Right renal pelvis (tissue), 4 donors: ENCODE measurements at regions not wholly inside any gene's neighbourhood (a gene's known extent, or its start where the extent isn't known, plus 50 kb on each side); places are given as distances from the start of the nearest gene placed in this dataset.

ENCODE experiments used
- DNase-seq, 4 donors: peaks; one replicate each; pipeline ENCODE4 v3.0.0-alpha.2; 2013; ENCODE audit warnings: low read depth in 4 of 4, low spot score in 3 of 4, missing footprints in 1 of 4

DNA sequence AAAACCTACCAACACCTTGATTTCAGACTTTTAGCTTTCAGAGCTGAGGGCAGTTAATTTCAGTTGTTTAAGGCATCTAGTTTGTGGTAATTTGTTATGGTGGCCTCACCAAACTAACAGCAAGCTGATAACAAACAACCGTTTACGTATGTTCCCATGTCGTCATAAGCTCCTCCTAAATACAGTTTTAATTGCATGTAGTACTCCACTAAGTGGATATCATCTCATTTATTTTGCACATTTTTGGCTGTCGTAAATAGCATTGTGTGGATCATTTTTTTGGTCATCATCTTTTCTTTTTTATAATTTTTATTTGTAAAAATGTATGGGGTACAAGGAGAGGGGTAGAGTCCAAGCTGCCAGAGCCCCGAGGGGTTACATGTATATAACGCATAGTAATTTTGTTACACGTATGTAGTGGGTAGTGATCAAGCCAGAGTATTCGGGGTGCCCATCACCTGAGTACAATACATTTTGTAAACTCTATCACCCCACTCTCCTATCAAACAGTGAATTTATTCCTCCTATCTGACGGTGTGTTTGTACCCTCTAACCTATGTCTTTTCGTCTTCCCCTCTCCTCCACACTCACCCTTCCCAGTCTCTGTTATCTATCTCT lies 89.2 kb upstream of the MYCN start:
- DNase-seq = no peak

DNA sequence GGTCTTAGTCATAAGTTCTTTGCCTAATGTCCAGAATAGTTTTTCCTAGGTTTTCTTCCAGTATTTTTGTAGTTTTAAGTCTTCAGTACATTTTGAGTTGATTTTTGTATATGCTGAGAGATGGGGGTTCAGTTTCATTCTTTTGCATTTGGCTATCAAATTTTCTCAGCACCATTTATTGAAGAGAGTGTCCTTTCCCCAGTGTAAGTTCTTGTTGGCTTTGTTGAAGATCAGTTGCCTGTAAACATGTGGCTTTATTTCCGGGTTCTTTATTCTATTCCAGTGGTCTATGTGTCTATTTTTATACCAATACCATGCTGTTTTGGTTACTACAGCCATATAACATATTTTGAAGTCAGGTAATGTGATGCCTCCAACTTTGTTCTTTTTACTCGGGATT lies 87.5 kb upstream of the MYCN start:
- no peak for DNase-seq

DNA sequence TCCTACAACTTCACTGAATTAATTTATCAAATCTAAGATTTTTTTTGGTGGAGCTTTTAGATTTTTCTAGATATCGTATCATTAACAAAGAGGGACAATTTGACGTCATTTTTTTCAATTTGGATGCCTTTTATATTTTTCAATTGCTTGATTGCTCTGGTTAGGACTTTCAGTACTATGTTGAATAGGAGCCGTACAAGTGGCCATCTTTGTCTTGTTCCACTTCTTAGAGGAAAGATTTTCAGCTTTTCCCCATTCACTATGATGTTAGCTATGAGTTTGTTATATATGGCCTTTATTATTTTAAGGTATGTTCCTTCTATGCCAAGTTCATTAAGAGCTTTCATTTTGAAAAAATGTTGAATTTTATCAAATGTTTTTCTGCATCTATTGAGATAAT lies 86.4 kb upstream of the MYCN start:
- no peak for DNase-seq

DNA sequence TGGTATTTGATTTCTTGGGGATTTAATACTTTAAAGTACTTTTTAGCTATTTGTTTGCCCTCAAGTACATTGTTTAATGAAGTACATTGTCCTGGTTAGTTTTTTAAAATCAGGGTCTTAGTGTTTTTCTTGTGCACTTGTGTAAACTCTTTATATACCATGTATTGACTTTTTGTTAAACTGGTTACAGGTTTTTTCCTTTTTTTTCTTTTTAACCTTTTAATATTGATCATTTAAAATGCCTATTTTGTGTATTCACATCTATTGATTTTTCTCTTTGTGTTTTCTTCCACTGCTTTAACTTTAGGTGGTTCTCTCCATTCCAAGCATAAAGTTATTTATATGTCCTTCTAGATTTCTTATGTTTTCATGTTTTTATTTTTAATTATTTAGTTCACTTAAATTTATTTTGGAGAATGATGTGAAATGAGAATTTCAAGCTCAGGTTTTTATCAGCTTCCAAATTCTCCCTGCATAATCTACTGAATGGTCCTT lies 84.5 kb upstream of the MYCN start:
- DNase-seq = no peak

DNA sequence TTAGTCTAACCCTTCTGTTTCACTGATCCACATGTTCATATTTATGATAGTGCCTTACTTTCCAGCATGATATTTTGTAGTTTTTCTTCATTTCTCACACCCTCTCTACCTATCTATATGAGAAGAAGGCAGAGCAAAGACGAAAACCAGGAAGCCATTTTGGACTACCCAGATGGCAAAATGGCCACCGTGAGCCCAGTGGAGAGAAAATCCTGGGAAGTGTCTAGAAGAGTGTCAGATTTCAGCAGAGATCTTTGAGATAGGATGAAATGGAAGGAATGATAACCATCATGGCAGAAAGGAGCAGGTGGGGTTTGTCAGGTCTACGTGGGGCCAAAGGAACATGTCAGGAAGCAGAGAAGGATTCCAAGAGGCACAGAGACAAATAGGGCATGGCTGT lies 84.0 kb upstream of the MYCN start:
- no peak for DNase-seq

DNA sequence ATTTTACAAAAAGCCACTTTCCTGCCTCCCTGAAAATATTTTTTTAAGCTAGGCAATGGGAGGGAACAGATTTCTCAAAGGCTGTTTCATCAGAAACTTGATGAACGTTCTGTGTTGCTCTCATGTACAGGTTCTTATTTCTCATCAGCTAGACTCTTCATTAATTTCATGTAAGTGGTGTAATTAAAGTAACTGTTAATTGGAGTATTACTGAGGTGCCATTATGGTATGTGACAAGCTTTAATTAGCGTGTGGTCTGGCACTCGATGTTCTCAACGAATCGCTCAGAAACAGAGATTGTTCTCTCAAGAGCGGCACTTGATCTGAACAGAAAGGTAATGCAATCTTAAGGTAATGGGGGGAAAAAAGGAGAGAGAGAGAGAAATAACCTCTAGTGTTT lies 81.9 kb upstream of the MYCN start:
- DNase-seq = no peak

DNA sequence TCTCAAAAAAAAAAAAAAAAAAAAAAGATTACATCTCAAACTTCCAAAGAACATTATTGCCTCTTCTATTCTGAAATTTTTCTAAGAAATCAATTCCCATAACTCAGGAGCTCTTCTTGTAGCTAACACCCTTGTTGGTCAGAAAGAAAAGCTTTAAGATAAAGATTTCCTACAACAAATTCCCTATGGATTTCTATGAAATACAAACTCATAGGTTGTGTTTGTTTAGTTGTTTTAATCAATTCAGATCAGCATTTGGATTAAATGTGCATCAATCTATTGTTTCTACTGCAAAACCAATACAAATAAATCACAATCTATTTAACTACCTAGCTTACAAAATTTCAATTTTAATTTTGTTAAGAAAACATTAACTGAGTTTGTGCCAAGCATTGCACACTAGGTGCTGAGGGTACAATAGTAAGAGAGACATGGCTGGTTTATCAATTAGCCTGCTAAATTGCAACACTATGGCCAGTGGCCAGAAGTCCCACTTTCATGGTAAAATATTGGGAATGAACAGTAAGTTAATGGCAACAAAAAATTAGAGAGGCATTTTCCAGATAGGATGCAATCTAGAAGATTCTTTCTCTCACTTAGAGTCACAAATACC lies 80.2 kb upstream of the MYCN start:
- no peak for DNase-seq

DNA sequence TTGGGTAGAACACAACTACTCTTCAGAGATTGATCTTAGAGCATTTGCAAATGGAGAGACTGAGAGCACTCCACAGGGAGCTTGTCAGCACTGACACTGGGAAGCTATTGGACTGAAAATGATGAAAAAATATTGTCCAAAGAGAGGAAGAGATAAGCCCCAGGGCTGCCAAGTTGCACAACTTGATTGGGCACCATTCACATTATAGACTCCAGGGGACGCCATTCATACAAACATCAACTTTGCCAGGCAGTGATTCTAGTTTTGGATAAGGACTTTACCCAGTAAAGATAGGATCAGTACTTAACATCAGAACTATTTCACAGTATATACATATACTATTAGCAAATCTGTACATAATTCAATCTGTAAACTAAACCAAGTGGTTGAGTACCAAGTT lies 79.6 kb upstream of the MYCN start:
- no peak for DNase-seq

DNA sequence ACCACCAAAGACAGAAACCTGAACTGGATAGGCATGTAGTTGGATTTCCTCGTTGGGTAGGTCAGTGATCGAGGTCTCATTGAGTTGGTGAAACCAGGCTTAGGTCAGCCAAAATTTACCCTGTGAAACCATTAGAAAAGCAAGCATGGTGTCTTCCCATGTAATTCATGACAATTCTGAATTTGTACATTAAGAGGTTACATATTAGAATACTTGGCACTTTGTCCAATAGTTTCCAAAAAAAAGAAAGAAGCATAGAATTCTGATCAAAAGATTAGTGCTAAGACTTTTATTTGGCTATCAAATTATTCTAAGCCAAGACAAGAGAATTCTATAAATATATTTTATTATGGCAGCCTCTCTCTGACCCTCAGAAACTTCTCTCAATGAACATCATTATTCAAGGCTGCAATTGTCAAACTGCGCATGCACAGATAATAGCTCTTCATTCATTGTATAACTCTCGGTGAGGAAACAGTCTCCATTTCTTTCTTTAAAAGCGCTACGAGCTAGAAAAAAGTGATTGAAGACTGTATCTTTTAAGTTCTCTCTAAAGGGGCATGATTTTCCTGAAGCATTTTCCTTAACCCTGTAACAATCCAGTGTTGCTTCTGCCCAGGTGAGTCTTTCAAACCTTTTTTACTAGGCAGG lies 79.1 kb upstream of the MYCN start:
- DNase-seq = no peak

DNA sequence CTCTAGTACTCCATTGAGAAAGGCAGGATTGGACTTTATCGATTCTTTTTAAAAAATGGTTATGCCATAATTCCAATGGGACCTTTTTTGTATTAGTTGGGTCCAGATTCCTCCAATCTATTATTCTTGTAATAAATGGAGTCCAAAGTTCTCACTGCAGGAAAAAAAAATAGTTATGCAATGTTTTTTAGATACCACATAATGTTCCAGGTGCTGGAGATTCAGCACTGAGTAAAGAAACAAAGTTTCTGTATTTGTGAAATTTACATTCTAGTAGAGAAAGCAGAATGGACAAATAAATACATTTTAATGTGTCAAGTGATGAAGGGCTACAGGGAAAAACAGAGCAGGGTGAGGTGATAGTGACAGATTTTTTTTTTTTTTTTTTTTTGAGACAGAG lies 78.5 kb upstream of the MYCN start:
- DNase-seq = no peak

DNA sequence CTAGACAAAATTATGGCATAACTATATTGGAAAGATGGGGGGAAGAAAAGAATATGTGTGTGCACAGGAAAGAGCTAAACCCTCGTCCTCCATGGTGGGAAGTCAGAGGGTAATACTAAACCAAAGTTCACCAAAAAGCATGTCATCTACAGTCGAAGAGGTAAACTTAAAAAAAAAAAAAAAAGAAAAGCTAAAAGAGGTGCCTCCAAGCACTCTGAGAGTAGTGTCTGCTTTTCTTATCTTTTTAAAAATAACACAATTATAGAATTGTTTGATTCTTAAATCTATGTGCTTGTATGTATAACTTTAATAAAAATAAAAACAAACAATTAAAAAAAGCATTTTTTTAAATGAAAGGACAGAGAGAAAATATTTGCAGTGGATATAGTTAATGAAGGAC lies 77.3 kb upstream of the MYCN start:
- no peak for DNase-seq

DNA sequence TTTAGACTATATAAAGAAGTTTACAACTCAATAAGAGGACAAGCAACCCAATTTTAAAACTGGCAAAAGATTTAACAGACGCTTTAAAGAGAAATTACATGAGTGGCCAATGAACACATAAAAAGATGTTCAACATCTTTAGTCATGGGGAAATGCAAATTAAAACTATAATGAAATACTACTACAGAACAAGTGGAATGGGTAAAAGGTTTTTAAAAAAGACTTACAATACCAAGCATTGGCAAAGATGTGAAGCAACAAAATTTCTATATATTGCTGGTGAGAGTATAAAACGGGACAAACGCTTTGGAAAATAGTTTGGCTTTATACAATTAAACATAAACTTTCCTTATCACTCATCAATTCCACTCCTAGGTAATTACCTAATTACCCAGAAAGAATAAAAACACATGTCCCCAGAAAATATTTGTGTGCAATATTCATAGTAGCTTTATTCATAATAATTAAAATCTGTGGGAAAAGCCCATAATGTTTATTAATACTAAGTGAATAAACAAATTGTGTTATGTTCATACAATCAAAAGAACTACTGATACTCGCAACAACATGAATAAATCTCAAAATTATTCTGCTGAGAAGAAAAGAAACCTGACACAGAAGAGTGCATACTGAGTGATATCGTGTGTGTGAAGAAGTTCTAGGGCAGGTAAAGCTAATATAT lies 76.7 kb upstream of the MYCN start:
- DNase-seq = no peak

DNA sequence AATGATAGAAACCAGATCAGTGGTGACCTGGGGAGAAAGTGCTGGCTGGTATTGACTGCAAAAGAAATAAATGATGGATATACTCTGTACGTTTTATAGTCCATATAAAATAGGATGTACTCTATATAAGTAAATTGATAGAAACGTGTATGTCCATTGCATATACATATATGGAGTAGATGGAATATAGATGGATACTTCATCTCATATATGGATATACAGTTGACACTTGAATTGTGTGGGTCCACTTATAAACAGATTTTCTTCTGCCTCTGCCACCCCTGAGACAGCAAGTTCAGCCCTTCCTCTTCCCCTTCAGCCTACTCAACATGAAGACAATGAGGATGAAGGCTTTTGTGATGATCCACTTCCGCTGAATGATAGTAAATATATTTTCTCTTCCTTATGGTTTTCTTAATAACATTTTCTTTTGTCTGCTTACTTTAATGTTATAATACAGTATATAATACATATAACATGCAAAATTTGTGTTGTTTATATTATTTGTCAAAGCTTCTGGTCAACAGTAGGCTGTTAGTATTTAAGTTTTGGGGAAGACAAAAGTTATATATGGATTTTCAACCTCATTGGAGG lies 76.1 kb upstream of the MYCN start:
- DNase-seq = no peak

DNA sequence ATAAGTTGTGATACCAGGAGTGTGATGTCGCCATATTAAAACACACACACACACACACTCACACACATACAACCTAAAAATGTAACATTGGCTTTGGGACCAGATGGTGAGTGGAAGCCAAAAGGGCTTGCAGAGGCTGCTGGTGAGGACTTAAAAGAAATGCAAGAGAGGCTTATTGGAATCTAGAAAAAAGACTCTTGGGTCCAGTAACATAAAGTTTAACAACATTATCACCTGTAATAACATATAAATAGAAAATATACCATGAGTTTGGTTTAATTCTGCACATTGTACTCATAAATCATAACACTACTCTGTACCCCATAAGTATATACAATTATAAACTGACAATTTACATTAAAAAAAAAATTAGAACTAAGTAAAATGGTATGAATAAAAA lies 74.4 kb upstream of the MYCN start:
- DNase-seq = no peak

DNA sequence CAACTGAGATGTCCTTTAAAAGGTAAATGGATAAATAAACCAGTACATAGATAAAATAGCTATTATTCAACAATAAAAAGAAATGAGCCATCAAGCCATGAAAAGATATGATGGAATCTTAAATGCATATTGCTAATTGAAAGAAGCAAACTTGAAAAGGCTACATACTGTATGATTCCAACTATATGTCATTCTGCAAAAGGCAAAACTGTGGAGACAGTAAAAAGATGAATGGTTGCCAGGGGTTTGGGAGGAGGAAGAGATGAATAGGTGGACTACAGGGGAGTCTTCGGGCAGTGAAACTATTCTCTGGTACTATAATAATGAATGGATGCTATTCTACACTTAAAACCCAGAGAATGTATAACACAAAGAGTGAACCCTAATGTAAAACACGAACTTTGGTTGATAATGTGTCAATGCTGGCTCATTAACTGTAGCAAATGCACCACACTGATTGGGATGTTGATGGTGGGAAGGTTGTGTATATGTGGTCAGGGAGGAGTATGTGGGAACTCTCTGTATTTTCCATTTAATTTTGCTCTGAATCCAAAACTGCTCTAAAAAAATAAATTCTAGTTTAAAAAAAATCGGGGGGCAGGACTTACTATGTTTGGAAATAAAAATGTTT lies 73.7 kb upstream of the MYCN start:
- no peak for DNase-seq

DNA sequence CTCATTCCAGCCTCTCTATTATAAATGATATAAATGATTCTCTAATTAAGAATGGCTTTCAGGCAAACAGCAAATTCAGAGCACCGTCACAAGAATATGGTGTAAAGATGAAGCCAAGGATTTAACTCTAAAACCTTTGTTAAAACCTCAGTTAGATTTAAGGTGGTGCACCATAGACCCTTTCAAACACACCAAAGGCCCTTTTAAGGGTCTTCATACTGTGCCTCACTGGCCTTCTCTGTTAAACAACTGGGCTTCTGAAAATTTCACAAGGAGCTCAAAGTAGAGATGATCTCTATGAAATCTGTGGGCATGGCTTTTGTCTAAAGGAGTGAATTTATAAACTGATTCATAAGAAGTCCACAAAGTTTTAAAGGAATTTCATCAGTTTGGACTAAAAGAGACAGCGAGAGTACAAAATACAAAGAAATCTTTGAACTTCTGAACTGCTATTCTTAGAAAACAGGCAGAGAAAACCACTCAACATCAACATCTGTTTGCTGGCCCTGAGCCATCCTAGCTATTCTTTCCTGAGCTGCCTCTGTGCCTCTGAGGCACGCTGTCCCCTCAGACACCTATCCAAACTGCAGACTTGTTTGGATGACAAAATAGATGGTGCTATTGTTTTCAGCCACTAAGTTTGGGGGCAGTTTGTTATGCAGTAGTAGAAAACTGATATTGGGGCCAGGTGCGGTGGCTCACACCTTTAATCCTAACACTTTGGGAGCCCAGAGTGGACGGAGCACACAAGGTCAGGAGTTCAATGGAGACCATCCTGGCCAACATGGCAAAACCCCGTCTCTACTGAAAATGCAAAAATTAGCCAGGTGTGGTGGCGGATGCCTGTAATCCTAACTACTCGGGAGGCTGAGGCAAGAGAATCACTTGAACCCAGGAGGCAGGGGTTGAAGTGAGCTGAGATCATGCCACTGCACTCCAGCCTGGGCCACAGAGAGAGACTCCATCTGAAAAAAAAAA lies 72.9 kb upstream of the MYCN start:
- no peak for DNase-seq

DNA sequence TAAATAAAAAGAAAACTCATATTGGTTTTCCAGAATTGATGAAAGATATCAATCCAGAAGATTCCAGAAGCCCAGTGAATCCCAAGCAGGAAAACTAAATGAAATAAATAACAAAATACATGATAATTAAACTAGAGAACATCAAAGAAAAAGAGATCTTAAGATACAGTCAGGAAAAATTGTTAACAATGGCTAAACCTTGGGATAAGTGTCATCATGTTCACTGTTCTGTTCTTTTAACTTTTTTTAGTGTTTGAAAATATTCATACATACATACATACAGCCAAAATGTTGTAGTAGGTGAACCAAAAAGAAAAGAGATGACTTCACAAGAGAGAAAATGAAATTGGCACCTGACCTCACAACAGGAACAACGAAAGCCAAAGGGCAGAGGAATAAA lies 72.2 kb upstream of the MYCN start:
- no peak for DNase-seq

DNA sequence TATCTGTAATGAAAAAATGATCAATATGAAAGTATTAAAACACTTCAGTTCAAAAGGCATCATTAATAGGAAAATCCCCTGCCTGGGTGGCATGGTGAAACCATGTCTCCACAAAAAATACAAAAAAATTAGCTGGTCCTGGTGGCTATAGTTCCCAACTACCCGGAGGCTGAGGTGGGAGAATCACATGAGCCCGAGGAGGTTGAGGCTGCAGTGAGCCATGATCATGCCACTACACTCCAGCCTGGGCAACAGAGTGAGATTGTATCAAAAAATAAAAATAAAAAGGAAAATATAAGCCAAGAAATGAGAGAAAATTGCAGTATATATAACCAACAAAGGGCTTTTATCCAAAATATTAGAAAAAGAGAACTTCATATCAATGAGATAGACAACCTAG lies 71.6 kb upstream of the MYCN start:
- no peak for DNase-seq

DNA sequence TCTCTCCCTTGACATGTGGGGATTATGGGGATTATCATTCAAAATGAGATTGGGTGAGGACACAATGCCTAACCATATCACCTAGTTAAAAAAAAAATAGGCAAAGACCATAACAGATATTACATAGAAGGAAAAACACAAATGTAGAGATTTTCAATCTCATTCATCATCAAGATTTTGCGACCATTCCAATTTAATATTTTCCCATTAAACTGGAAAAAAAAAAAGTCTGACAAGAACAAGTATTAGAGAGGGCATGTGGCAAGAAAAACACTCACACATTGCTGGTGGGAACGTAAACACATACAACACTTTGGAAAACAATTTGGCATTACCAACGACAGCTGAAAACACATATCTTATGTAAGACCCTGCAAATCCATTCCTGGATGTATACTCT lies 71.0 kb upstream of the MYCN start:
- no peak for DNase-seq

DNA sequence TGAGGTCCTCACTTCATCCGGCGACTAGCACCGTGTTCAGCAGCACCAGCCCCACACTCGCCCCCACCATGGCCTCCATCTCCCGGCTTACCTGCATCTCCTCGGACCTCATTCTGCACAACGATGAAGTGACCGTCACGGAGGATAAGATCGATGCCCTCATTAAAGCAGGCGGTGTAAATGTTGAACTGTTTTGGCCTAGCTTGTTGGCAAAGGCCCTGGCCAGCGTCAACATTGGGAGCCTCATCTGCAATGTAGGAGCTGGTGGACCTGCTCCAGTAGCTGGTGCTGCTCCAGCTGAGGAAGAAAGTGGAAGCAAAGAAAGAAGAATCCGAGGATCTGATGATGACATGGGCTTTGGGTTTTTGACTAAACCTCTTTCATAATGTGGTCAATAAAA lies 70.5 kb upstream of the MYCN start:
- no peak for DNase-seq
